Neural crest cell (in vitro differentiated cells): ENCODE measurements at regions not wholly inside any gene's neighbourhood (a gene's known extent, or its start where the extent isn't known, plus 50 kb on each side); places are given as distances from the start of the nearest gene placed in this dataset.
"Not testable (repeated sequence)": the region's sequence is repeated elsewhere in the genome, so short reads cannot be mapped to it uniquely, and the experiment has no call there.

ENCODE experiments used
- DNase-seq: peaks from one replicate; pipeline ENCODE4 v3.0.0; 2021; ENCODE audit warnings: low read depth, mixed read lengths, low spot score
- H3K27ac Mint-ChIP-seq: one replicate; pipeline ENCODE4 v1.8.0; 2021; ENCODE audit warnings: mild to moderate bottlenecking, mixed read lengths; ENCODE audit not compliant: unreplicated experiment
- H3K27me3 Mint-ChIP-seq: 2 replicates; pipeline ENCODE4 v1.8.0; 2021; ENCODE audit warnings: low read depth, mild to moderate bottlenecking, mixed read lengths
- H3K36me3 Mint-ChIP-seq: 2 replicates; pipeline ENCODE4 v1.8.0; 2021; ENCODE audit warnings: low read depth, mild to moderate bottlenecking, mixed read lengths
- H3K4me1 Mint-ChIP-seq: 2 replicates; pipeline ENCODE4 v1.8.0; 2021; ENCODE audit warnings: mixed read lengths
- H3K4me3 Mint-ChIP-seq: one replicate; pipeline ENCODE4 v1.8.0; 2021; ENCODE audit warnings: mild to moderate bottlenecking, mixed read lengths
- H3K9me3 Mint-ChIP-seq: 2 replicates; pipeline ENCODE4 v1.8.0; 2021; ENCODE audit warnings: mixed read lengths
- TF ChIP-seq, protein P1 (sequence below): fragments of 200-600 bp; sonication (generic); conservative IDR thresholded peaks from 2 replicates; pipeline ENCODE4 v1.5.0; 2021; ENCODE audit warnings: antibody characterized with exemption, mild to moderate bottlenecking

GRCh38 chr10:29820890-29821461 lies 186.2 kb upstream of the SVIL start:
- Mint-ChIP-seq H3K27ac (no peak overlapping the region), H3K36me3 (no peaks in the 10 kb centered on the region), H3K4me3 (no peak overlapping the region), H3K9me3 (no peaks in the 10 kb centered on the region), H3K27me3 (no peaks in the 10 kb centered on the region), H3K4me1 (no peaks in the 10 kb centered on the region)
- no peak for DNase-seq
- TF ChIP-seq, protein P1, sequence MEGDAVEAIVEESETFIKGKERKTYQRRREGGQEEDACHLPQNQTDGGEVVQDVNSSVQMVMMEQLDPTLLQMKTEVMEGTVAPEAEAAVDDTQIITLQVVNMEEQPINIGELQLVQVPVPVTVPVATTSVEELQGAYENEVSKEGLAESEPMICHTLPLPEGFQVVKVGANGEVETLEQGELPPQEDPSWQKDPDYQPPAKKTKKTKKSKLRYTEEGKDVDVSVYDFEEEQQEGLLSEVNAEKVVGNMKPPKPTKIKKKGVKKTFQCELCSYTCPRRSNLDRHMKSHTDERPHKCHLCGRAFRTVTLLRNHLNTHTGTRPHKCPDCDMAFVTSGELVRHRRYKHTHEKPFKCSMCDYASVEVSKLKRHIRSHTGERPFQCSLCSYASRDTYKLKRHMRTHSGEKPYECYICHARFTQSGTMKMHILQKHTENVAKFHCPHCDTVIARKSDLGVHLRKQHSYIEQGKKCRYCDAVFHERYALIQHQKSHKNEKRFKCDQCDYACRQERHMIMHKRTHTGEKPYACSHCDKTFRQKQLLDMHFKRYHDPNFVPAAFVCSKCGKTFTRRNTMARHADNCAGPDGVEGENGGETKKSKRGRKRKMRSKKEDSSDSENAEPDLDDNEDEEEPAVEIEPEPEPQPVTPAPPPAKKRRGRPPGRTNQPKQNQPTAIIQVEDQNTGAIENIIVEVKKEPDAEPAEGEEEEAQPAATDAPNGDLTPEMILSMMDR, result no peak

GRCh38 chr10:29816801-29817558 lies 182.2 kb upstream of the SVIL start:
- DNase-seq, result no peak
- Mint-ChIP-seq H3K4me3 (no peak overlapping the region), H3K27ac (no peak overlapping the region), H3K27me3 (no peaks in the 10 kb centered on the region), H3K4me1 (no peaks in the 10 kb centered on the region), H3K9me3 (no peaks in the 10 kb centered on the region), H3K36me3 (no peaks in the 10 kb centered on the region)
- TF ChIP-seq, protein P1, result no peak

DNA sequence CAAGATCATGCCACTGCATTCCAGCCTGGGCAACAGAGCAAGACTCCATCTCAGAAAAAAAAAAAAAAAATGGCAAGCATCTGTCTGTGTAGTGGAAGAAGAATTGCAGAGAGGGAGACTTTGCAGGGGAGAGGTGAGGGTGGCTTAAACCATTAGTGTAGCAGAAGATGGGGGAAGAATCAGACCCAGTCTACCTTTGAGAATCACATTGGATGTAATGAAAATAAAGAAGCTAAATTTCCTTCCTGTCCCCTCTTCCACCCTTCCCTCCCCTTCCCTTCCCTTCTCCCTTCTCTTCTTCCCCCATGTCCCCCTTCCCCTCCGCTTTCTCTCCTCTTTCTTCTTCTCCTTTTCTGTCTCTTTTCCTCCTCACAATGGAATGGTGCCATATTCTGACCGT lies 180.8 kb upstream of the SVIL start:
- H3K27me3 Mint-ChIP-seq, result no peaks in the 10 kb centered on the region
- H3K36me3 Mint-ChIP-seq, result no peaks in the 10 kb centered on the region
- no peak overlapping the region for H3K27ac Mint-ChIP-seq
- TF ChIP-seq, protein P1, result no peak
- no peaks in the 10 kb centered on the region for H3K4me1 Mint-ChIP-seq
- no peak overlapping the region for H3K4me3 Mint-ChIP-seq
- DNase-seq, result no peak
- H3K9me3 Mint-ChIP-seq, result no peaks in the 10 kb centered on the region

DNA sequence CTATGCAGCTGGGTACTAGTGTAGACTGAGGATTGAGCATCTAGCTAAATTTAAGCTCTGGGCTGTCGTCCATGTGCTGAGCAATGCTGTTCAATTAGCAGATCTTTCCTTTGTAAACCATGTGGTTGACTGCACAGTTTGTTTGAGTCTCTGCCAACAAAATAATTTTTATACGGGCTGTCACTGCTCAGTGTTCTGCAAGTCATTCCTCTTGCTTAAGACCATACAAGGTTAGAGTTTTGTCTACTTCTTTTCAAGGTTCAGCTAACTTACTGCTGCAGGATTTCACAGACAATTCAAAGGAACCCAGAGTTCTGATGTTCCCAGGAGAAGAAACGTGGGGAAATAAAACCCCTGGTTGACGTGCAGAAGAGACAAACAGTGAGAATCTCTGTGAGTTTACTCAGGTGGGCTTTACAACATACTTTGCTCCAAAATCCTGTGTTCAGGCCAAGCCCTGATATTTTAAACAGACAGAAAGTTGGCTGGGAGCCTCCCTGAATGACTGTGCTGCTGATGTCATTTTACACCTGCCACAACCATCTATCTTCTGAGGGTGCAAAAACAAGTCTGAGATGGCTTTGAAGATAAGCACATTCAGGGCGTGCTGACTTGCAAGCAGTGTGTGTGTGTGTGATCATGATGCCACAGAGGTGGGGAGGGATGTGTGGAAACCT lies 177.1 kb upstream of the SVIL start:
- Mint-ChIP-seq H3K27ac (no peak overlapping the region), H3K4me3 (no peak overlapping the region), H3K4me1 (no peaks in the 10 kb centered on the region), H3K9me3 (no peaks in the 10 kb centered on the region), H3K27me3 (no peaks in the 10 kb centered on the region), H3K36me3 (no peaks in the 10 kb centered on the region)
- TF ChIP-seq, protein P1, result no peak
- no peak for DNase-seq

DNA sequence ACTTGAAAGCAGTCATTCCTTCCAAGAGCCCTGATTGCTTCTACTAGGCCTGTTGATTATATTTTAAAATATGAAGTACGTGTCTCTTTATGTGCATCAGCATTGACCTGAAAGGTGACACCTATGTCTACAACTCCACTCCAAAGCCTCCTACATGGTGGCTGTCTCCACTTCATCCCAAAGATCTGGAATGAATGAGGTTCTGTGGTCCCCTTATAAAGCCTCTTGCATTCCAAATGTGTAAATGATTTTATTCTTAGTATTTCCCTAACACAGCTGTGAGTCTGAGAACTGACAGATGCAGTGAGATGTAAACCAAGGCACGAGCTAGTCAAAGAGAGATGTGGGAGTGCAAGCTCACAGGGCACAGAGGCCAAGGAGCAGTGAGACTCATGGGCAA lies 176.0 kb upstream of the SVIL start:
- Mint-ChIP-seq H3K4me3 (no peak overlapping the region), H3K36me3 (no peaks in the 10 kb centered on the region), H3K27ac (no peak overlapping the region), H3K9me3 (no peaks in the 10 kb centered on the region), H3K4me1 (no peaks in the 10 kb centered on the region), H3K27me3 (no peaks in the 10 kb centered on the region)
- TF ChIP-seq, protein P1, result no peak
- DNase-seq, result no peak

GRCh38 chr10:29810231-29810630 lies 175.5 kb upstream of the SVIL start:
- H3K36me3 Mint-ChIP-seq, H3K4me3 Mint-ChIP-seq, H3K27ac Mint-ChIP-seq, H3K9me3 Mint-ChIP-seq, DNase-seq, H3K4me1 Mint-ChIP-seq, H3K27me3 Mint-ChIP-seq: not testable (repeated sequence)
